DND-41 (cell line): ENCODE measurements at regions not wholly inside any gene's neighbourhood (a gene's known extent, or its start where the extent isn't known, plus 50 kb on each side); places are given as distances from the start of the nearest gene placed in this dataset.

Experiments used
- CTCF ChIP-seq: IDR thresholded peaks from 2 replicates; pipeline ENCODE4 v1.5.1; 2012; ENCODE audit warnings: borderline replicate concordance, low read length, moderate library complexity, mild to moderate bottlenecking; ENCODE audit not compliant: poor library complexity, severe bottlenecking; ENCODE audit errors: extremely low read depth
- EZH2 ChIP-seq: IDR thresholded peaks from 3 replicates; pipeline ENCODE4 v1.6.1; 2012; ENCODE audit warnings: borderline replicate concordance, low read depth, mild to moderate bottlenecking, moderate library complexity, low read length, inconsistent platforms; ENCODE audit not compliant: severe bottlenecking

GRCh38 chr5:24786108-24786507 is 141.3 kb upstream of the CDH10 start:
- no peak for TF ChIP-seq CTCF
- no peak for TF ChIP-seq EZH2
